Stimulated activated effector memory CD8-positive, alpha-beta T cell treated with anti-CD3 and anti-CD28 coated beads, Interleukin-12 subunit alpha, Interleukin-12 subunit beta, amount 100 ng/mL, for 72 hours (primary cell): ENCODE measurements at regions not wholly inside any gene's neighbourhood (a gene's known extent, or its start where the extent isn't known, plus 50 kb on each side); places are given as distances from the start of the nearest gene placed in this dataset.
"Not testable (repeated sequence)": the region's sequence is repeated elsewhere in the genome, so short reads cannot be mapped to it uniquely, and the experiment has no call there.

Experiments
- ATAC-seq: fragments of 150-1000 bp; cut with Tn5 transposase; 2 replicates; pipeline ENCODE4 v1.10.0; 2021
- DNase-seq, 2 donors: peaks; one replicate each; pipeline ENCODE4 v3.0.0; 2021 to 2022; ENCODE audit warnings: low spot score in 2 of 2
- H3K27ac Mint-ChIP-seq: one replicate; pipeline ENCODE4 v1.8.0; 2022; ENCODE audit warnings: mild to moderate bottlenecking, mixed read lengths
- H3K36me3 Mint-ChIP-seq: one replicate; pipeline ENCODE4 v1.8.0; 2022; ENCODE audit warnings: mild to moderate bottlenecking, mixed read lengths
- H3K4me1 Mint-ChIP-seq: one replicate; pipeline ENCODE4 v1.8.0; 2022; ENCODE audit warnings: mixed read lengths
- H3K4me3 Mint-ChIP-seq: one replicate; pipeline ENCODE4 v1.8.0; 2022; ENCODE audit warnings: mild to moderate bottlenecking, mixed read lengths
- H3K9me3 Mint-ChIP-seq: one replicate; pipeline ENCODE4 v1.8.0; 2022; ENCODE audit warnings: mixed read lengths

DNA sequence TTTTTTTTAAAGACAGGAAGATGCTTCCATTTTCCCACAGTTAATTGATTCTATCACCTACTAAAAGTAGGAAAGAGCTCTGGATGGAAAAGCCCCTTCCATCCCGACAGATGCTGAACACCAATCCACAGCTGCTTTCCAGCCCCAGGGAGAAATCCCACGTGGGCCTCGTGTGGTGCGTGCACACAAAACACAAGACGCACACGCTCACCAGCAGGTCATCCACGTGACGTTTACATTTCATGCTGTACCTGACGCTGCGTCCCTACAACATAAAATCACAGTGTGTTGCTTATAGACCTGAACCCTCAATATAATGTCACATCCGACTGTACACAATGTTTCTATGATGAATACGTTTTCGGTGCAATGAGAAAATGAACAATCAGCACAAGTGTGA lies 50.2 kb upstream of the DACT2 start:
- ATAC-seq (no peak), DNase-seq (no peak)
- Mint-ChIP-seq H3K4me1 (no peaks in the 10 kb centered on the region), H3K9me3 (no peaks in the 10 kb centered on the region), H3K27ac (no peak overlapping the region), H3K36me3 (no peaks in the 10 kb centered on the region), H3K4me3 (no peak overlapping the region)

DNA sequence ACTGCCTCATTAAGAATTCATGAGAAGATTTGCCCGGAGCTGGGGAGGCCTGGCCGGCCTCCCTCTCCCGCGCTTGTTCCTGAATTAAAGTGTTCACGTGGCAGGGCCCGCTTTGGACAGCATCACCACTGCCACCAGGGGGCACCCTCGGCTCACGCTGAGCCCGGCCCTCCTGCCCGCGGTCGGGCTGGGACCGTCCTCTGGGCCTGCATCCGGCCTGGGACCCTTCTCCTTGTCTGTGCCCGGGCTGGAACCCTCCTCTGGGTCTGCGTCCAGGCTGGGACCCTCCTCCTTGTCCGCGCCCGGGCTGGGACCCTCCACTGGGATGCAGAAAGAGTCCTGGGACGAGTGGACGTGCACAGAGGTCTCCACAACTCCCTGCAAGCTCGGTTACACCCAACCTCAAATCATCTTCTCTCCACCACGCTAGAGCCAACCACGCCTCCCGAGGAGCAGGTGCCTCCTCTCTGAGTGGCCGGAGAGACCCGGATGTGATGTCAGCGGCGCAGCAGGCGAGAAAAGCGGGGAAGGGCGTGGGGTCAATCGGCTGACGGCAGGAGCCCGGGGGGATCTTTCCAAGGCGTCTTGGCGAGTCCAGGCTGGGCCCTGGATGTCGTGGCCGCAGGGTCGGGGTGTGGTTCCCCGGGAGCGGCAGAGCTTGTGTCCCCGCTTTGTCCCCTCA lies 50.9 kb upstream of the DACT2 start:
- ATAC-seq = peak; percentile 64
- H3K9me3 Mint-ChIP-seq = no peaks in the 10 kb centered on the region
- H3K4me3 Mint-ChIP-seq = no peak overlapping the region
- no peaks in the 10 kb centered on the region for H3K4me1 Mint-ChIP-seq
- no peak overlapping the region for H3K27ac Mint-ChIP-seq
- DNase-seq = peak; percentile 52 to 80
- H3K36me3 Mint-ChIP-seq = no peaks in the 10 kb centered on the region

DNA sequence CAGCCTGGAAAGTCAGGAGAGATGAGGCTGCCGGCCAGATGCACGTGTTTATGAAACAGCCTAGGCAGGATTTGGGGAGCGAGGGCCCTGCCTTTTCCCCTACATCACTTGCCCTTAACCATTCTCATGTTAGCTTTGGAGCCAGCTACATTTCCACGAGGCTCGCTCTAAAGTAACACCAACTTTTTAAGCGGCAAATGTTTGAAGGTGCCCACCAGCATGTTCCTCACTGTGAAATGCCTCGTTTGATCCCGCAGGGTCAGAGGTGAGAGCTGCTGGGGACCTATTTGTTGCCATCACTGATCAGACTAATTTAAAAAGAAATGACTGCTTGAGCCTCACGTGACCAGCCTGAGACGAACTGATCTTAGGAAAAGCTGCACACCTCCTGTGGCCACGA lies 51.6 kb upstream of the DACT2 start:
- Mint-ChIP-seq H3K4me1 (no peaks in the 10 kb centered on the region), H3K9me3 (no peaks in the 10 kb centered on the region), H3K36me3 (no peaks in the 10 kb centered on the region), H3K27ac (no peak overlapping the region), H3K4me3 (no peak overlapping the region)
- ATAC-seq (no peak), DNase-seq (no peak)

GRCh38 chr6:168371618-168371980 lies 52.0 kb upstream of the DACT2 start:
- Mint-ChIP-seq H3K4me1 (no peaks in the 10 kb centered on the region), H3K36me3 (no peaks in the 10 kb centered on the region), H3K4me3 (no peak overlapping the region), H3K27ac (no peak overlapping the region), H3K9me3 (no peaks in the 10 kb centered on the region)
- DNase-seq = no peak
- ATAC-seq = no peak

- H3K27ac Mint-ChIP-seq = no peak overlapping the region
- no peak for ATAC-seq
- H3K4me3 Mint-ChIP-seq = no peak overlapping the region
- DNase-seq = no peak
- no peaks in the 10 kb centered on the region for H3K9me3 Mint-ChIP-seq
- no peaks in the 10 kb centered on the region for H3K36me3 Mint-ChIP-seq
- H3K4me1 Mint-ChIP-seq = no peaks in the 10 kb centered on the region
Observed at GRCh38 chr6:168371981-168372711, 52.6 kb upstream of the DACT2 start.

DNA sequence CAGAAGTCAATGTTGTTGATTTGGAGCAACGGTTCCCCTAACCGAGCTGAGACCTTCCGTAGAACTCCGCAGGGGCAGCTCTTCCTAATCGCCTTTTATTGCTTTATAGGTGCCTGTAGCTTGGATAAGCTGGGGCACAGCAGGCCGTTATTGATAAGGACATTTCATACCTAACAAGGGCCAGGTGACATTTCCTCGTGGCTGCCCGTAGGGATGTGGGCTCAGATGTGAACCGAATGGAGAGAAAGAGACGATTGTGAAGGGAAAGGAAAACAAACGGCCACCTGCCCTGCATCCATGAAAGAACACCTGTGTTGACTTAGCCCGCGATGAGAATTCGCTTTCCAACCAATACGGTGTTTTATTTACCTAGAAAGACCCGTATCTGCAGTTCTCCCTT lies 53.3 kb upstream of the DACT2 start:
- Mint-ChIP-seq H3K36me3 (no peaks in the 10 kb centered on the region), H3K4me3 (no peak overlapping the region), H3K4me1 (no peaks in the 10 kb centered on the region), H3K27ac (no peak overlapping the region), H3K9me3 (no peaks in the 10 kb centered on the region)
- DNase-seq (no peak), ATAC-seq (no peak)

GRCh38 chr6:168373389-168373788 lies 53.8 kb upstream of the DACT2 start:
- ATAC-seq = no peak
- Mint-ChIP-seq H3K4me3 (no peak overlapping the region), H3K4me1 (no peaks in the 10 kb centered on the region), H3K27ac (no peak overlapping the region), H3K36me3 (no peaks in the 10 kb centered on the region), H3K9me3 (no peaks in the 10 kb centered on the region)
- DNase-seq = no peak

GRCh38 chr6:168374051-168374502 lies 54.5 kb upstream of the DACT2 start:
- Mint-ChIP-seq H3K9me3 (no peaks in the 10 kb centered on the region), H3K27ac (no peak overlapping the region), H3K4me1 (no peaks in the 10 kb centered on the region), H3K36me3 (no peaks in the 10 kb centered on the region), H3K4me3 (no peak overlapping the region)
- ATAC-seq = no peak
- no peak for DNase-seq

- H3K4me3 Mint-ChIP-seq = no peak overlapping the region
- no peak overlapping the region for H3K27ac Mint-ChIP-seq
- no peaks in the 10 kb centered on the region for H3K9me3 Mint-ChIP-seq
- no peak for ATAC-seq
- DNase-seq = no peak
- H3K36me3 Mint-ChIP-seq = no peaks in the 10 kb centered on the region
- H3K4me1 Mint-ChIP-seq = no peaks in the 10 kb centered on the region
Observed at GRCh38 chr6:168374541-168375071, 55.0 kb upstream of the DACT2 start.

DNA sequence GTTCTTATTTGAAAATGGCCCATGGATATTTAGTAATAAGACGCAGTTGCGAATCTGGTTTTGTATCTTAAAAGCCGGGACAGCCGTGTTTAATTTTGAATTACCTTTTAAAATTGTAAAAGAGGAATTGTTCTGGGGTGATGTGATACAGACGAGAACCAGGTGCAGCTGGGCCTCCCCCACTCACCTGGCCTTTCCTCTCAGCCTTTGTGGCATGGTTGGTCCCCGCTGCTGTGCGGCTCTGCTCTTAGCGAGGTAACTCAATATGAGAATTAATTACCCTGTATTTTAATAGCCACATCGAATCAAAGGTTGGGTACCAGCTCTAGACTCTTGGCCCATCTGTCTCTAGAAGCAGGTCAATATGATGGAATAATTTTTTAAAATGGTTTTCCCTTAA lies 56.5 kb upstream of the DACT2 start:
- no peak for ATAC-seq

GRCh38 chr6:168376811-168377483 lies 57.4 kb upstream of the DACT2 start:
- Mint-ChIP-seq H3K4me1 (no peaks in the 10 kb centered on the region), H3K36me3 (no peaks in the 10 kb centered on the region), H3K27ac (no peak overlapping the region), H3K9me3 (no peaks in the 10 kb centered on the region), H3K4me3 (no peak overlapping the region)
- DNase-seq (no peak), ATAC-seq (no peak)

More for the DNA sequence above, 56.5 kb upstream of the DACT2 start:
- Mint-ChIP-seq H3K4me3 (no peak overlapping the region), H3K36me3 (no peaks in the 10 kb centered on the region), H3K27ac (no peak overlapping the region), H3K4me1 (no peaks in the 10 kb centered on the region), H3K9me3 (no peaks in the 10 kb centered on the region)
- no peak for DNase-seq

GRCh38 chr6:168377484-168377855 lies 57.9 kb upstream of the DACT2 start:
- ATAC-seq = no peak

DNA sequence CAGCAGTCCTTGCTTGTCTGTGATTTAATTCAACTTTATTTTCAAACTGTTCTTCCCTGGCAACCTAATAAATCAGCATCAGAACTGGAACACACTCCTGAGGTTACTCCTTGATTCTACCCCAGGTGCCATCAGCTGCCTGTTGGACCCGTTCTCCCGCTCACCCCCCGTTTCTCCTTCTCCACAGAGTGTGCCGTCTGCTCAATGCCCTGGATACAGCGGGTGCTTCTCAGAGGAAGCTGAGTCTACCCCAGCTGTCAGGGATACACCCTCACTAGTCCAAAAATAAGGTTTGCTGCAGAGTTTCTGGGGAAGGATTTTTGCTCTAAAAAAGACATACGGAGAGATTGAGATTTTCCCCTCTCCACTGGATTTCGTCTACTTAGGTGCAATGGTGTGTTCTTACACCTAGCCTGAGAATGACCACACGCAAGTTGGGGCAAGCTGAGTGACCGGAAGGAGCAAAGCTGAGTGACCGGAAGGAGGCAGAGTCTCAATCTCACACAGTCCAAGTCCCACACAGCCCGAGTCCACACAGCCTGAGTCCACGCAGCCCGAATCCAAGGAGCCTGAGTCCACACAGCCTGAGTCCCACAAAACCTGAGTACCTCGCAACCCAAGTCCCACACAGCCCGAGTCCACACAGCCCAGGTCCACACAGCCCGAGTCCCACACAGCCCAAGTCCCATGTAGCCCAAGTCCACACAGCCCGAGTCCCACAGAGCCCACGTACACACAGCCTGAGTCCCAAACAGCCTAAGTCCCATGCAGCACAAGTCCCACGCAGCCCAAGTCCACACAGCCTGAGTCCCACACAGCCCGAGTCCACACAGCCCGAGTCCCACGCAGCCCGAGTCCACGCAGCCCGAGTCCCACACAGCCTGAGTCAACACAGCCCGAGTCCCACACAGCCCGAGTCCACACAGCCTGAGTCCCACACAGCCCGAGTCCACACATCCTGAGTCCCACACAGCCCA lies 58.6 kb upstream of the DACT2 start:
- no peak for ATAC-seq
- DNase-seq = no peak
- Mint-ChIP-seq H3K4me1 (no peaks in the 10 kb centered on the region), H3K36me3 (no peaks in the 10 kb centered on the region), H3K27ac (no peak overlapping the region), H3K4me3 (no peak overlapping the region), H3K9me3 (no peaks in the 10 kb centered on the region)

More at GRCh38 chr6:168377484-168377855, 57.9 kb upstream of the DACT2 start:
- H3K9me3 Mint-ChIP-seq = no peaks in the 10 kb centered on the region
- H3K36me3 Mint-ChIP-seq = no peaks in the 10 kb centered on the region
- DNase-seq = no peak
- H3K27ac Mint-ChIP-seq = no peak overlapping the region
- no peak overlapping the region for H3K4me3 Mint-ChIP-seq
- no peaks in the 10 kb centered on the region for H3K4me1 Mint-ChIP-seq

DNA sequence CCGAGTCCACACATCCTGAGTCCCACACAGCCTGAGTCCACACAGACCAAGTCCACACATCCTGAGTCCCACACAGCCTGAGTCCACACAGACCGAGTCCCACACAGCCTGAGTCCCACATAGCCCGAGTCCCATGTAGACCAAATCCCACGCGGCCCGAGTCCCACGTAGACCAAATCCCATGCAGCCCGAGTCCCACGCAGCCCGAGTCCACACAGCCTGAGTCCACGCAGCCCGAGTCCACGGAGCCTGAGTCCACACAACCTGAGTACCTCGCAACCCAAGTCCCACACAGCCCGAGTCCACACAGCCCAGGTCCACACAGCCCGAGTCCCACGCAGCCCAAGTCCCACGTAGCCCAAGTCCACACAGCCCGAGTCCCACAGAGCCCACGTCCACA lies 60.0 kb upstream of the DACT2 start:
- H3K36me3 Mint-ChIP-seq, DNase-seq, H3K4me3 Mint-ChIP-seq, H3K9me3 Mint-ChIP-seq, H3K27ac Mint-ChIP-seq, ATAC-seq, H3K4me1 Mint-ChIP-seq: not testable (repeated sequence)
